HL-60 (cell line): ENCODE measurements at regions not wholly inside any gene's neighbourhood (a gene's known extent, or its start where the extent isn't known, plus 50 kb on each side); places are given as distances from the start of the nearest gene placed in this dataset.

Source experiments
- DNase-seq, 2 experiments: peaks; one replicate each; pipeline ENCODE4 v3.0.0-alpha.2; 2010 to 2020; ENCODE audit warnings: low read depth in 1 of 2, low spot score in 1 of 2
- H3K27ac ChIP-seq: fragments of 250-450 bp; sonication (Bioruptor Pico); replicated peaks from 2 replicates; pipeline ENCODE4 v1.5.1; 2020; ENCODE audit warnings: mild to moderate bottlenecking, moderate library complexity
- H3K27me3 ChIP-seq: fragments of 250-450 bp; sonication (Bioruptor Pico); 2 replicates; pipeline ENCODE4 v1.5.1; 2021; ENCODE audit warnings: mild to moderate bottlenecking, moderate library complexity; ENCODE audit not compliant: insufficient read depth, poor library complexity, severe bottlenecking
- H3K4me3 ChIP-seq: replicated peaks from 2 replicates; pipeline ENCODE4 v1.5.1; 2011; ENCODE audit warnings: mild to moderate bottlenecking, control low read depth, low read length; ENCODE audit not compliant: insufficient read depth
- GABPA ChIP-seq: IDR thresholded peaks from 2 replicates; pipeline ENCODE4 v1.6.1; 2012; ENCODE audit warnings: low read depth
- POLR2AphosphoS5 ChIP-seq: IDR thresholded peaks from 2 replicates; pipeline ENCODE4 v1.6.1; 2012; ENCODE audit warnings: low read depth
- SPI1 ChIP-seq: IDR thresholded peaks from 2 replicates; pipeline ENCODE4 v1.6.1; 2012; ENCODE audit warnings: low read depth, mild to moderate bottlenecking, borderline replicate concordance
- TF ChIP-seq, protein P1 (sequence below): IDR thresholded peaks from one replicate; pipeline ENCODE4 v1.5.1; 2011; ENCODE audit warnings: low read length, control low read depth, inconsistent platforms; ENCODE audit not compliant: insufficient read depth
- TF ChIP-seq, protein P2 (sequence below): IDR thresholded peaks from 2 replicates; pipeline ENCODE4 v1.6.1; 2012; ENCODE audit warnings: low read depth; ENCODE audit not compliant: insufficient replicate concordance

DNA sequence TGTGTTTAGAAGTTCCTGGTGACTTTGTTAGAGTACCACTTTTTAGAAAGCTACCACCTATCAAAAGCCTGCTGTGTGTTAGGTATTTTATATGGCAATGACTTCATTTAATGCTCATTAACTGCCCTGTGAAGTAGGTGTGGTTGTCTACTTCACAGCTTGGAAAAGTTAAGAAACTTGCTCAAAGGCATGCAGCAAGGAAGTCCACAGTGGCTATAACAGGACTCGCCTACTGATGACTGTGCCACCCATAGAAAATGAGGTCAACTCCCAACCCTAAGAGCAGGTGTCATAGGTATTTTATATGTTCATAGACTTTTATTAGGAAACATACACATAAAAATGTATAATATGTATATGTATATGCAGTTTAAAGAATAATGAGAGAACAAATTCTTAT lies 125.2 kb upstream of the PAX6 start:
- TF ChIP-seq, protein P1, sequence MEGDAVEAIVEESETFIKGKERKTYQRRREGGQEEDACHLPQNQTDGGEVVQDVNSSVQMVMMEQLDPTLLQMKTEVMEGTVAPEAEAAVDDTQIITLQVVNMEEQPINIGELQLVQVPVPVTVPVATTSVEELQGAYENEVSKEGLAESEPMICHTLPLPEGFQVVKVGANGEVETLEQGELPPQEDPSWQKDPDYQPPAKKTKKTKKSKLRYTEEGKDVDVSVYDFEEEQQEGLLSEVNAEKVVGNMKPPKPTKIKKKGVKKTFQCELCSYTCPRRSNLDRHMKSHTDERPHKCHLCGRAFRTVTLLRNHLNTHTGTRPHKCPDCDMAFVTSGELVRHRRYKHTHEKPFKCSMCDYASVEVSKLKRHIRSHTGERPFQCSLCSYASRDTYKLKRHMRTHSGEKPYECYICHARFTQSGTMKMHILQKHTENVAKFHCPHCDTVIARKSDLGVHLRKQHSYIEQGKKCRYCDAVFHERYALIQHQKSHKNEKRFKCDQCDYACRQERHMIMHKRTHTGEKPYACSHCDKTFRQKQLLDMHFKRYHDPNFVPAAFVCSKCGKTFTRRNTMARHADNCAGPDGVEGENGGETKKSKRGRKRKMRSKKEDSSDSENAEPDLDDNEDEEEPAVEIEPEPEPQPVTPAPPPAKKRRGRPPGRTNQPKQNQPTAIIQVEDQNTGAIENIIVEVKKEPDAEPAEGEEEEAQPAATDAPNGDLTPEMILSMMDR = no peak
- TF ChIP-seq GABPA (no peak), POLR2AphosphoS5 (no peak), SPI1 (no peak)
- TF ChIP-seq, protein P2, sequence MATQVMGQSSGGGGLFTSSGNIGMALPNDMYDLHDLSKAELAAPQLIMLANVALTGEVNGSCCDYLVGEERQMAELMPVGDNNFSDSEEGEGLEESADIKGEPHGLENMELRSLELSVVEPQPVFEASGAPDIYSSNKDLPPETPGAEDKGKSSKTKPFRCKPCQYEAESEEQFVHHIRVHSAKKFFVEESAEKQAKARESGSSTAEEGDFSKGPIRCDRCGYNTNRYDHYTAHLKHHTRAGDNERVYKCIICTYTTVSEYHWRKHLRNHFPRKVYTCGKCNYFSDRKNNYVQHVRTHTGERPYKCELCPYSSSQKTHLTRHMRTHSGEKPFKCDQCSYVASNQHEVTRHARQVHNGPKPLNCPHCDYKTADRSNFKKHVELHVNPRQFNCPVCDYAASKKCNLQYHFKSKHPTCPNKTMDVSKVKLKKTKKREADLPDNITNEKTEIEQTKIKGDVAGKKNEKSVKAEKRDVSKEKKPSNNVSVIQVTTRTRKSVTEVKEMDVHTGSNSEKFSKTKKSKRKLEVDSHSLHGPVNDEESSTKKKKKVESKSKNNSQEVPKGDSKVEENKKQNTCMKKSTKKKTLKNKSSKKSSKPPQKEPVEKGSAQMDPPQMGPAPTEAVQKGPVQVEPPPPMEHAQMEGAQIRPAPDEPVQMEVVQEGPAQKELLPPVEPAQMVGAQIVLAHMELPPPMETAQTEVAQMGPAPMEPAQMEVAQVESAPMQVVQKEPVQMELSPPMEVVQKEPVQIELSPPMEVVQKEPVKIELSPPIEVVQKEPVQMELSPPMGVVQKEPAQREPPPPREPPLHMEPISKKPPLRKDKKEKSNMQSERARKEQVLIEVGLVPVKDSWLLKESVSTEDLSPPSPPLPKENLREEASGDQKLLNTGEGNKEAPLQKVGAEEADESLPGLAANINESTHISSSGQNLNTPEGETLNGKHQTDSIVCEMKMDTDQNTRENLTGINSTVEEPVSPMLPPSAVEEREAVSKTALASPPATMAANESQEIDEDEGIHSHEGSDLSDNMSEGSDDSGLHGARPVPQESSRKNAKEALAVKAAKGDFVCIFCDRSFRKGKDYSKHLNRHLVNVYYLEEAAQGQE = no peak
- DNase-seq = no peak
- Histone ChIP-seq H3K27ac (no peak overlapping the region), H3K27me3 (no peaks in the 10 kb centered on the region), H3K4me3 (no peak overlapping the region)

DNA sequence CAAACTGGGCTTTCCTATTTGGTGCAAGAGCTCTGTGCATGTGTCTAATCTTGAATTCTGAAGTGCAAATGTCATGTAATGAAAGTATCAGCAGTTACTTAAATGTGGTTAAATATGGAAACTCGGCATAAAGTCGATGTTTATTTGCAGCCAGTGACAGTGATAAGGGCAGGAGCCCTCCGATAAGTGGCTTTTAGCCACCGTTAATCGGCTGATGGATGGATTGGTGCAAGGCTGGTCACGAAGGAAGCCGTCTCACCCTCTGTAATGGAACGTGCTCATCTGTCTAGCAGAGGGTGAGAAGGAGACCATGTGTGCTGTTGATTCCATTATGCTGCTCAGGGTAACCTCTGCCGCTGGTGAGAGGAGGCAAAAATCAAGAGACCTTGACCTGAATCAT lies 121.8 kb upstream of the PAX6 start:
- no peak overlapping the region for H3K4me3 ChIP-seq
- no peak for DNase-seq
- TF ChIP-seq GABPA = no peak
- TF ChIP-seq, protein P2 = no peak
- H3K27me3 ChIP-seq = no peaks in the 10 kb centered on the region
- no peak overlapping the region for H3K27ac ChIP-seq

DNA sequence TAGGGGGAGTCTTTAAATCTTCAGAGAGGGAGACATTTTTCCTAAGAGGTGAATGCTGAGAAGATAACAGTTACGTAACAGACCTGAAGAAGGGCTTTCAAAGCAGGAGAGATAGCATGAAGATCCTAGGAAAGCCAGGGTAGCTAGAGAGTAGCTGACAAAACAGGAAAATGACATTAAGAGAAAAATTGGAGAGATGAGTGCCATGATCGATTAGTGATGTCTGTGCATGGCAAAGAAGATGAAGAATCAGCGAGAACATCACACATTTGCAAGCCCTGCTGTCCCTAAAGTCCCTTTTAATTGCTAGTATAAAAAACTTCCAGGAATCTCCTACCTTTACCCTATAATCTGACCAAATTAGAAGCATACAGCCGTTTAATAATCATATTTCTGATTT lies 116.9 kb upstream of the PAX6 start:
- TF ChIP-seq, protein P2 = no peak
- TF ChIP-seq SPI1 = no peak
- no peak for TF ChIP-seq POLR2AphosphoS5
- TF ChIP-seq, protein P1 = no peak
- no peak for TF ChIP-seq GABPA
- Histone ChIP-seq H3K27me3 (no peaks in the 10 kb centered on the region), H3K27ac (no peak overlapping the region), H3K4me3 (no peak overlapping the region)
- DNase-seq = no peak
